SH-SY5Y (cell line): ENCODE measurements at regions not wholly inside any gene's neighbourhood (a gene's known extent, or its start where the extent isn't known, plus 50 kb on each side); places are given as distances from the start of the nearest gene placed in this dataset.

Experiments used
- GATA2 ChIP-seq: IDR thresholded peaks from 2 replicates; pipeline ENCODE4 v1.6.1; 2011; ENCODE audit warnings: mild to moderate bottlenecking, low read depth, low read length
- GATA3 ChIP-seq: IDR thresholded peaks from 2 replicates; pipeline ENCODE4 v1.6.1; 2011; ENCODE audit warnings: low read depth, mild to moderate bottlenecking, low read length, moderate library complexity

DNA sequence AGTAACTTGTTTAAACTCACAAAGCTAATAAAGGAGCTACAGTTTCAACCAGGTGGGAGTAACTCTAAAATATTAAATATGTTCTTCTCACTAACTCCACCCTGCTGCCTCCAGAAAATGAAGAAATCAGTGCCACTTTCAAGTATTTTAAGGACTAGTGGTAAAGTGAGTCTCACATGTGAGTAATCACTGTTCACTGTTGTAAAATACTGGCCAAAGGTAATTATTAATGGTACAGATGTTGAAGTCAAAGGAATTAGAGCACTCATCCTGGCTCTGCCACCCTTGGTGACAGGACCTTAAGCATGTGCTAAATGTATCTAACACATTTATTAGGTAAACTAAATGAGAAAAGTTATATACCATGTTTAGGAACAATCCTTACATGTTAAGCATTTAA is 430.7 kb downstream of the BRINP1 start:
- no peak for TF ChIP-seq GATA2
- no peak for TF ChIP-seq GATA3

DNA sequence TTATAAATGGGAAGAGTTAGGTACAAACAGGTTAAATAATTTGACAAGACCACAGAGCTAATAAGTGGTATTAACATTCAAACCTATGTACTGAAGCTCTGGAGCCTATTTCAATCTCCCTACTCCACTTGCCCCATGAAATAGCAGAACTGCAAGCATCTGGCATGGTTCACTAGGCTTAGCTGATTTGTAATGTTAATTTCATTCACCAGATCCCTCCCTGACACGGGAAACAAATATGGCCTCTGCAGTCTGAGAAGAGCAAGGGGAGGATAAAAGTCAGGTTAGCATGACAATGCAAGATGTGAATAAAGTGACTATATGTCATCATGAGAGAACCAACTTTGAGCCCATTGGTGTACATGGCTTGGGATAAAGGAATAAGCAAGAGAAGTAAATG is 428.8 kb downstream of the BRINP1 start:
- TF ChIP-seq GATA2 (no peak), GATA3 (no peak)

DNA sequence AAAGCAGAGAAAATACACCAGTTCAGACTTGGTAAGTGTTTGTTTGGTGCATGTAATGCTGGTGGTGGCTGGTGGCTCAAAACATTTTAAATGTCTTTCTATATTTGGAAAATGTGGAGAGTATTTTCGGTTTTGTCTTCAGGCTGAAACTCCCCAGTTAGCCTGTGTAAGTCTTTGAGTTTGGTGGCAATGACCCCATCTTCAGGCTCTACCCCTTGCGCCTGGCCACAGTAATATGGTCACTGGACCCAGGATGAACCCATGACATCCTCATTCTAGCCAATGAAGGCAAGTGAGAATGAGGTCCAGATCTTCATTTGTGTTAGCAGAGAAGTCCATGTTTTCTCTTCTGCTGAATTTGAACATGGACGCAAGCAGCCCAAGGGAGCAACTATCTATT is 422.6 kb downstream of the BRINP1 start:
- TF ChIP-seq GATA2 (no peak), GATA3 (no peak)

DNA sequence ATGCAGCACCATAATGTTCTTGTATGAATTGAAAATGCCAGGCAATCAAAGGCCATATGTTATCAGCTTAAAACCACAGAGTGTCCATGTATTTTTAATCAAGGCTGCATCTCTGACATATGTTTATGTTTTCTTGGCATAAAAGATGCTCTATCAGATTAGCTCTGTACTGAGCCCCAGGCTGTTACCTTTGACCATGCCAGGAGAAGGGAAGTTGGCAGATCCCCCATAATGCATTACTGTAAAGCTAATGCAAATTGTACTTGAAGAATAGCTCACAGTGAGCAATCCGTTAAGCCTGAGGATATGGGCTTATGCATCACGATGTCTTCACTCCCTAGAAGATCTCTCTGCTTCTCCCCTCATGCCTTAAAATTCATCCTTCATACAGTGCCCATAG is 414.4 kb downstream of the BRINP1 start:
- TF ChIP-seq GATA3: peak; percentile 88
- TF ChIP-seq GATA2: peak; percentile 90

DNA sequence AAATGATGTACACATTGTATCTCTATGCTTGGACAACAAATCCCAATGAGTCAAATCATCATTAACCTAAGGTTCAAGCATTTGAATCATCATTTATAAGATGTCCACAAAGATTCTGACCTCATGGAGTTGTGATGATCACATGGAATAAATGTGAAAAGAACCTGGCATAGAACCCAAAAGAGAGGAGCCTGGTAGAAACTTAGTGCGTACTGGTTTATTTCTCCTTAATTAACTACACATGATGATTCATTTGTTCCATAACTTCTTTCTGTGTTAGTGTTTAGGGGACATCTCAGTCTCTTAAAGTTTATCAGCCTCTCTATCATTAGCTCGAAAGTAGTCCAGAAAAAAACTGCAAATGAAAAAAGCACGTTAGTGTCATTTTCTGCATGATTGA is 411.6 kb downstream of the BRINP1 start:
- TF ChIP-seq GATA3 (no peak), GATA2 (no peak)

DNA sequence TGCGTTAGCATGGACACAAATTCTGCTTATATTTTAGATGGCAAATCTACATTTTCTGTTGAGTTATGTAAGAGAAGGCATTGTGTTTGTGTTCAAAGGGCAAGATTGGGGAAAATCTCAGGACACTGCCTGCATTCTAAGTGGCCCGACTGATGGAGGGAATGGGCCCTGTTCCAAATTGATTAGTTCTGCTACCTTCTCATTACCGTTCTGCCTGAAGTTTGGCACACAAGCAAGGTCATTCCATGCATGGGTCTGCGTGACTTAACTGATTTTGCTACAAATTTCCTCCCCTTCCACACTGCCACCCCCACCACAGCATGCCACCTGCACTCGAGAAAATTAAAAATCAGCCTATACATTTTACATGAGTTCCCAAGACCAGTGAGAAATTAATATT is 409.9 kb downstream of the BRINP1 start:
- TF ChIP-seq GATA2 (no peak), GATA3 (no peak)

DNA sequence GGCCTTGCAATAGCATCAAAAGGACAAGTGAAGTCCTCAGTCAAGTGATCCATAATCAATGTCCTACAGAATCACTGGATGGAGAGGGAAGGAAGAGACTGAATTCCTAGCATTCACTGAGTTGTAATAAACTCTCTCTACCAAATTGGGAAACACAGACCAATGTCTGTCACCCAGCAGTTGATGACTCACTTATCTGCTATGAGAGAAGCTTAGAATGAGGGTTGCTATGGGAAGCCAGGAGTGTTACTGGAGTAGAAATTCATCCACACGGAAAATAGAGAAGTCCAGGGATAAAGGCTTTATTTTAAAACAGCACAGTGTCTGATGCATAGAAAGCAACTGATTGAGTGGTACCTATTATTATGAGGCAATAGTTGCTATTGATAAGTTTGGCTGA is 407.4 kb downstream of the BRINP1 start:
- TF ChIP-seq GATA2: no peak
- TF ChIP-seq GATA3: no peak

DNA sequence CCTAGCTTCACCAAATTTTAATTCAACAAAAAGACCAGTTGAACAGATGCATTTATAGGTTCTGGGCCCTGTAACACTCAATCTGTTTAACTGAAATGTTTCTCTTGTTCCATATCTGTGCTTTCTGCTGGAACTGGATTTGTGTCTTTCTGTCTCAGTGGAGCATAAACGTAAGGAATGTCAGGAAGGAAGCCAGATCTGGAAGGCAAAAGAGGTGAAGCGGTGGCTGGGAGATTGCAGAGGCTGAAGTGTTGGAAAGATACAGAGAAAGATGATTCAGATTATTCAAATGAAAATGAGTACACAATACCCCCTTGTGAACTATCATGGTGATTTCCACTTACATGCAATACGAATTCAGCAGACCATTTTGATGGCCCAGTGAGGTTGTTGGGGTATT is 406.8 kb downstream of the BRINP1 start:
- TF ChIP-seq GATA2 (no peak), GATA3 (no peak)

DNA sequence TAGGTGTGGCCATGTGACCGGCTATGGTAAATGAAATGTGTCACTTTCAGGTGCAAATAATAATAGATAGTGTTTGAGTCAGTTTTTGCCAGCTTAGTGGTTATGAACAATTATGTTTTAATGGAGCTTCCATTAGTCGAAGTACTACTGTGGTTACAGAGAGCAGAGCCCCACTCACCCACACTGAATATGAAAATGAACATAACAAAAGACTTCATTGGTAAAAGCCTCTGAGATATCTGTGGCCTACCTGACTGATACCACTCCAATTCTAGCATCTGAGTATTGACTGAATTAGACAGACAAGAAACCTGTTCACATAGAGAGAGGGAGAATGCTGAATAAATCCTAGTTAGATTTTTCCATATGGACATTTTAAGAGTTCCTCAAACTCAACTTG is 405.6 kb downstream of the BRINP1 start:
- no peak for TF ChIP-seq GATA3
- TF ChIP-seq GATA2: no peak

DNA sequence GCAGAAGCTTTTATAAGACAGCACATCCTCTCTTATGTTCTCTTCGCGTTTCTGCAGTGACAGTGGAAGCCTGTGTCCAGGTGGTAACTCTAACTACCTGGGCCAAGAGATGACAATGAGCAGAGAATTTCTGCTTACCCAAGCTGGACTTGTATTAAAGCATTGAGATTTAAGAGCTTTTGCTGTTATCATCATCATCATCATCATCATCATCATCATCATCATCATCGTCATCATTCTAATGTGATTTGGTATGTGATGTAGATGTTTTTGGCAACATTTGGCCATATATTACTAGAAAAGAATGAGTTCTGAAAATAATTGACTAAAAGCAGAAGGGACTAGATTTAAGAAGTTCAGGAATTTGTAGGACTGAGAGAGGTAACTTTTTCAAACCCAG is 401.3 kb downstream of the BRINP1 start:
- TF ChIP-seq GATA2: no peak
- TF ChIP-seq GATA3: no peak

DNA sequence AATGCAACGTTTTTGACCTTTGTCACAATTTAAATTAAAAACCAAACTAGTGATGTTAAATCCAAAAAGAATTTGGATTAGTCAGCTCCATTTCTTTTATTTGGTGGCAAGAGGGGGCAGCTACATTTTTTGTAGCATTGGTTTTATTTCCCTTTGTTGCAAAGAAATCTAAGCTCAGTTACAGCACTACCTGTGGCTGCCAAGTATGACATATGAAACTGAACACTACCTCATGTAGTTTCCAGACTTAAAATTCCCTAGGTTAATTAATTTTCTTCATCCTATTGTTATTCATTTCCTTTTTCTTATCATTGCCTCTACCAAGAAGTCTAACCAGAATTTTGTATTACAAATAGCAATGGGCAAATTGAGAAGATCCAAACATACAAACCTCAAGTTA is 393.5 kb downstream of the BRINP1 start:
- TF ChIP-seq GATA2 (no peak), GATA3 (no peak)

DNA sequence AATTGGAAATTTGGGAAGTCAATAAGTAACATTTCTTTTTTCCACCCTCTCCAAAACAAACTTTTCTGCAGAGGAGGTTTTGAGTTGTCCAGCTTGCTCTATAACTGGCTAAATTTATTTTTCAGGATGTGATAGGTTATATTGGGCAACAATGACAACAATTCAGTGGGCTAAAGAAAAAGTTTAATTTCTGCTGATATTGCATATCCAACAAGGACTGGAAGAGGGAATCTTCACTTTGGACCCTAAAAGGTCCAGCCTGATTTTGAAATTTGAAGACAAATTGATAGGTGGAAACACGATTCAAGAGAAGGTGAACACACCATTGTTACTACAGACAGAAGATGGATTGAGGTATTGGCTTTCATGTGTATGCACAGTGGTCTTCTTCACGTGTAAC is 393.1 kb downstream of the BRINP1 start:
- TF ChIP-seq GATA2 (no peak), GATA3 (no peak)

DNA sequence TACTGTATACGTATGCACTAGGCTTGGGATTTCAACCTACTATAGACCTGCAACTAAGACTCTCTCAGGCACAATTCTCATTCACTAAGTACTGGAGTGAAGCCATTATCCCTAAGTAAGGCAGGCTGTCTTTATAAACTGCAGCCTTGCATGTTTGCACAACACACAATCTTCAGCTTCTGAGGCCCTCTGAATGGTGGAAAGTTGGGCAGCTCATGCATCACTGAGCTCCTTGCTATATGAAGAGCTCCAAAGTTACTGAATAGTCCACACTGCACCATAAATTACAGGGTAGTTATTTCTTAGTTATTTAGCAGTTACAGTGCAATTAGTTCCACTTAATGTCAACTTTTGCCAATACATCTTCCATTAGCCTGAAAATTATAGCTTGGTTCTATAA is 384.6 kb downstream of the BRINP1 start:
- no peak for TF ChIP-seq GATA2
- no peak for TF ChIP-seq GATA3

DNA sequence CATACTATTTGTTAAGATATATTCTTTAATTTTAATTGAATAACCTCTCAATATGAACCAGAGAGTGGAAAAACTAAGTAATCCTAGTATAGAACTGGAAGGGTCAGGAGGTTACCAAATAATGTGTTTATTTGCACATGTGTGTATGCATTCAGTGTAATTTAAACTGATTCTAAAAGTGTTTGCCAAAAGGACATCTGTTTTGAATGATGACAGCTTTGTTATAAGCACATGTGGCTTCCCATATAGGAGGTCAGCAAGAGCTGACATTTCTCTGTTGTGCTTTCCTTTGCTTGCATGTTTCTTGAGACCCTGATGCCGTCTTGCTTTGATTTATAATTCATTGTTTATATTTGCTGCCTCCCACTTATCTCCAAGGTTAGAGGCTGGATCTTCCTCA is 383.4 kb downstream of the BRINP1 start:
- TF ChIP-seq GATA3 (no peak), GATA2 (no peak)

DNA sequence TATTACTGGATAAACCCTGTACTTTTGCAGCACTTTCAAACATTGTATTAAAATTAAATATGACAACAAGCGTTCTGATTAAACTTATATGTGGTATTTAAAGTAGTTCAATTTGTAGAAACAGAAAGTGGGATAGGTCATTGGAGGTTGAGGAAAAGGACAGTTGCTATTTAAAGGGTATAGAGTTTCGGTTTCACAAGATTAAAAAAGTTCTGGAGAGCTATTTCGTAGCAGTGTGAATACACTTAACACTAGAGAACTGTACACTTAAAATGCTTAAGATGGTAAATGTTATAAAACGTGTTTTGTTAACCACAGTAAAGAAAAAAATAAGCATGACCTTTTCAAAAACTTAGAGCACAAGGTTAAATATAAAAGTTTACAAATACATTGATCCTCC is 382.1 kb downstream of the BRINP1 start:
- no peak for TF ChIP-seq GATA3
- no peak for TF ChIP-seq GATA2

DNA sequence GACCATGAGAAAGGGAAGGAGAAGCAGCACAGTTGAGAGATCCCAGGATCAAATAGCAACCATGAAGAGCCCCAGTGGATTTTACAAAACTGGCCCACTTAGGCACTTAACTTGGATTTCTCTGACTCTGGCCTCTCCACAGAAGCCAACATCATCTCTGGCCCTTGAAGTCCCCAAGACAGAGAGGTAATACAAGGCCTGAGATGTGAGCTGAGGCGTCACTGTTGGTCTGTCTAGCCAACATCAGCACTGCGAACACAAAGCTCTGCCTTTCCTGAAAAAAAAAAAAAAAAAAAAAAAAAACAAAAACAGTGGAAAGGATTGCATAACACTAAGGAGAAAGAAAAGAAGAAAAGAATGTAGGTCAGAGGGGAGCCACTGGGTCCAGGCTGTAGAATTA is 378.3 kb downstream of the BRINP1 start:
- TF ChIP-seq GATA2 (no peak), GATA3 (no peak)
